HG03103 (cell line): ENCODE measurements at regions not wholly inside any gene's neighbourhood (a gene's known extent, or its start where the extent isn't known, plus 50 kb on each side); places are given as distances from the start of the nearest gene placed in this dataset.
"Not testable (repeated sequence)": the region's sequence is repeated elsewhere in the genome, so short reads cannot be mapped to it uniquely, and the experiment has no call there.

Source experiments
- ATAC-seq: cut with Tn5 transposase; IDR thresholded peaks from one replicate; pipeline ENCODE4 v1.9.1; 2021; ENCODE audit warnings: low read depth; ENCODE audit not compliant: unreplicated experiment

DNA sequence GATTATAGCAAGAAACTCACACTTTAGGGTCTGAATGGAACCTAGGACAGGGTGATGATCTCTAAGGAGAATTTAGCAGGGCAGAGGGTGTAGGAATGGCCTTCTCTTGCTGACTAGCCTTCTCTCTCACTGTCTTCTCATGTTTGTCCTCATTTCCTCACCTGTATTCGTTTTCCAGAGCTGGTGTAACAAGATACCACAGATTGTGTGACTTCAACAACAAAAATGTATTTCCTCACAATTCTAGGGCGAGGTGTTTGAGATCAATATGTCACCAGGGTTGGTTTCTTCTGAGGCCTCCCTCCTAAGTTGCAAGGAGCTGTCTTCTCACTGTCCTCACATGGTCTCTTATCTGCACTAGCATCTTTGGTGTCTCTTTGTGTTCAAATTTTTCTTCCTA is 177.9 kb upstream of the C1orf87 start:
- ATAC-seq: no peak

DNA sequence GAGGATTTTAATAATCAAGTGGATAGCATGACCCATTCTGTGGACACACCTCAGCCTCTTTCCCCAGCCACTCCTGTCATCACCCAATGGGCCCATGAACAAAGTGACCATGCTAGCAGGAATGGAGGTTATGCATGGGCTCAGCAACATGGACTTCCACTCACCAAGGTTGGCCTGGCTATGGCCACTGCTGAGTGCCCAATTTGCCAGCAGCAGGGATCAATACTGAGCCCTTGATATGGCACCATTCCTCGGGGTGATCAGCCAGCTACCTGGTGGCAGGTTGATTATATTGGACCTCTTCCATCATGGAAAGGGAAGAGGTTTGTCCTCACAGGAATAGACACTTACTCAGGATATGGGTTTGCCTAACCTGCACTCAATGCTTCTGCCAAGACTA is 173.9 kb upstream of the C1orf87 start:
- not testable (repeated sequence) for ATAC-seq

DNA sequence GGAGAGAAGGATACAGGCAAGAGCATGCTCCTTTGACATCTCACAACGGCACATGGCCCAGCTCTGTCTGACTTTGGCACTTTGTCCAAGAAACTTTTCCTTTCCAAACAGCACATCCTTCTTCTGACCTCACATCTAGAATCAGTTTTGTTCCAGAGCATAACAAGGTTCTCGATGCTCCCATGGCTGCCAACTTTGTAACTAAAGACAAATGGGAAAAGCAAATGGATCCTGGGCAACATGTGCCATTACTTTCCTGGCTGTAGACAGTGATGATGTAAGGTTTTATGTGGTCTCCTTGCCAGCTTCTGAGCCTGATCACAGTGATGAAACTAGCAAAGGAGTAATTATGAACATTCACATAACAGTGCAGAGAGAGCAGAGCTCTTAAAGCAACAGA is 171.8 kb upstream of the C1orf87 start:
- no peak for ATAC-seq

DNA sequence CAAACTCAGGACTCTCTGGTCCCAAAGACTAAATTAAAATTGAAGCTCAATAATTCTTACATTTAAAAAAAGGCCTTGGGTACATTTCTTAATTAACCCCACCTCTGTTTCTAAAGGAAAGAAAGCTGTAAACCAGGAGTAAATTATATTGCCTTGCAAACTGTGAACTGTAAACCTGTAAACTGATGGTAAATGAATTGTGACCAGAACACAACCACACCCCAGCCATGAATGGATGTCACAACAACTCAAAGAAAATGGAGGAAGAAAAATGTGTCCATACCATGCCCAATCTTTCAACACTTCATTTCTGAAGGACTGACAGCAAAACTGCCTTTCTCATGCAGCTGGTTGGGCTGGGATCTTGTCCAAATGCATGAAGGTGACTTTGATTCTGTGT is 171.3 kb upstream of the C1orf87 start:
- ATAC-seq: no peak

DNA sequence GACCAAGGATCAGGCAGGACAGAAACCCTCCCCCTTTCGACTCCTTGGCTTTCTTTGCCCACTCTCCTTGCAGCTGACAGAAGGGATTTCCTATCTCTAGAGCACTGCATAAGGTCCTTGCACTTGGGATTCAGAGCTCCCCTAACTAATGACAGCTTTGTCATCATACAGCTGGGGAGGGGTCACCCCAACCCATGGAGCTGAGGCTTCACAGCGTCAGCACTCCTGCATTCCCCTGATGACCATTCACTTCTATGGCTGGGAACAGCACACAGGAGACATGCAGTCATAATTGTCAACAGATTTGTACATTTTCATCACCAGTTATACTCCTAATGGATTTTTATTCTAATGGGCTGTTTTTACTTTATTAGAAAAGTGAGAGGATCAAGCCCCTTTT is 161.7 kb upstream of the C1orf87 start:
- no peak for ATAC-seq

DNA sequence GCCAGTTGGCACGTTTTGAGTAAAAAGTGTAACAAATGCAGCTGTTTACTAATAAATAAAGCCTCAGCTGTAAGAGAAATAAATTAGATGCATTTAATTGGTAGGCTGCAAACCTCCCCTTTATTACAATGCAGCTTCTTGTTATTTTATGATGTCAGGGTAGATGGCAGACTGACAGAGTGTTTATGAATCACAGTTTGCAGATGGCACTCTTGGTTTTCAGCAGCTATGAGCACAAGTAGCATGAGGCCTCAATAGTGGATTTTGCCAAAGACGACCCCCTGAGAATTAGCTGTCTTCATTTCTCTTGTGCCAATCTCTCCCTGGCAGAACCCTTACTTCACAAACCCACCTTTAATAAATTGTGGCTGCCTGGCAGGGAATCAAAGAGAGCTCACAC is 161.2 kb upstream of the C1orf87 start:
- ATAC-seq: no peak

DNA sequence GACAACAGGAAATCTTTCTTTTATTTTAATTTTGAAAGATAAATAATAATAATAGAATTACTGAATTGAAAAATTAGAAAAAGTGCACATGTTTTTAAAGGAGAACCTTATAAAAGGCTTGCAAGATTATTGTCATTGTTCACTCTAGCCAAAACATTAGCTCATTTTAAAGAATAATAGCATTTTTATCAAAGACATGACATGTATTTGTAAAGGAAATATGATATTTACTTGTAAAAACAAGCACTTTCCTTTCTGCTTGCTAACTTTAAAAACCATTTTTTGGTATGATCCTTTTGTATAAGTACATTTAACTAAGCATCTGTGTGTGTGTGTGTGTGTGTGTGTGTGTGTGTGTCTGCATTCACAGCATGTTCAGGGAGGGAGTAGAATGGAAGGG is 156.3 kb upstream of the C1orf87 start:
- ATAC-seq: no peak

DNA sequence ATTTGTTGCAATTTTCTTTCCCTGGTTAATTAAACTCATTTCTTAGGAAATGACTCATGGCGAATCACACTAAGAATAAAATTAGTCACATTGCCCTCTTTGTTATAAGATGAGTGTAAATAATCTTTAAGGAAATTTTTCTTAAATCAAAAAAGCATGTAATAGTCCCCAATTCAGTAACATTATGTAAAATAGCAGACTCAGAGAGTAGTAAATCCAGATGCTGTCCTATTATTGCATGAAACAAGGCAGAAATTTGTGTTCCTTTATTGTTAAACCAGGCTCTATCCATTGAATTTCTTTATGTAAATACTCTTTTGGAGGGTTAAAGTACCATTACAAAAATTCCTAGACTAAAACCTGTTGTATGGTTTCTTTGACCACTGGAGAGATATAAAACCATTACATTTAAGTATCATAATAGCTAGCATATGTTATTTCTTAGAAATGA is 154.5 kb upstream of the C1orf87 start:
- ATAC-seq: no peak

DNA sequence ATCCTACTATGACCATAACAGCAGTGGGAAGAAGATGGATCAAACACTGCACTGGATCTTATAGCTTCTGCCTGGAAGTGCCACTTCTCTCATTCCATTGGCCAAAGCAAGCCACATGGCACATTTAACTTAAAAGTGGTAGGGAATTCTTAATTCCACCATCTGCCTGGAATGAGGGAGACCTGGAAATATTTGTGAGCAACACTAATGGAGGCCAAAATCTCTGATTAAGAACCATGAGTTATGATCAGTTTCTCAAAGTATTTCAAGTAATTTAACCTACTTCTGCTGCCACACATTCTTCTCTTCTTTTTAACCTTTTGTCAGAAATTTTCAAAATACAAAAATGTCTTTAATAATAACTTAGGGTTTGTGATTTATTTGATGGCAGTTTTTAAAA is 154.0 kb upstream of the C1orf87 start:
- no peak for ATAC-seq

DNA sequence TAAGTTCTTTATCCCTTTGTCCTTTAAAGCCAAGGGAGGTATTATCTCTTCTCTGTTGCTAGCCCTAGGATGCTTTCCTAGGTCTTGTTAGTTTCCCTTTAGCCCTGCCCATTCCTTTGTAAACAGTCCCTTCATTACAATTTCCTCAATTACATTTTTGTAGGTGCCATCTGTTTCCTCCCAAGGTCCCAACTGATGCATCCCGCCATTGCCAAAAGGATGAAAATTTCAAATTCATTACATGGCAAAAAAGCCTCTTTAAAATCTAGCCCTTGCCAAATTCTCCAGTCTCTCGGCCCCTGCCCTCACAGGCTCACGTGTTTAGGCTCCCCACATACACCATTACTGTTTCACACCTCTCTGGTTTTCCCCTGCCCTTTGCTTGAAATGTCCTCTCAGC is 151.9 kb upstream of the C1orf87 start:
- no peak for ATAC-seq

DNA sequence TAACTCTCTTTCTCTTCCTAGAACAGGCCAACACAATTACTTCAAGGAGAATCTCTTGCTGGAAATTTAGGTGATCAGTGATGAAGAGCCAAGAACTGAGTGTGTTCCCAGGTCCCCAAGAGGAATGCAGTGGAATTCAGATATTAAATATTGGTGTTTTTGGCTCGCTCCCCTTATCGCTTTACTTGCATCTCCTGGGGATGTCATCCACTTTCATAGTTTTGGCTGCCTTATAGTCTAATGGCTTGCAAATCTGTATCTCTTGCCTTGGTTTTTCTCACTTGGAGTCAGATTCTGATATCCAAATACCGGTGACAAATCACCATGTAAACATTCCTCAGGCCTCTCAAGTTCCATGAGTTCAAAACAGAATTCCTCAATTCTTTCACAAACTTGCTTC is 151.0 kb upstream of the C1orf87 start:
- no peak for ATAC-seq

DNA sequence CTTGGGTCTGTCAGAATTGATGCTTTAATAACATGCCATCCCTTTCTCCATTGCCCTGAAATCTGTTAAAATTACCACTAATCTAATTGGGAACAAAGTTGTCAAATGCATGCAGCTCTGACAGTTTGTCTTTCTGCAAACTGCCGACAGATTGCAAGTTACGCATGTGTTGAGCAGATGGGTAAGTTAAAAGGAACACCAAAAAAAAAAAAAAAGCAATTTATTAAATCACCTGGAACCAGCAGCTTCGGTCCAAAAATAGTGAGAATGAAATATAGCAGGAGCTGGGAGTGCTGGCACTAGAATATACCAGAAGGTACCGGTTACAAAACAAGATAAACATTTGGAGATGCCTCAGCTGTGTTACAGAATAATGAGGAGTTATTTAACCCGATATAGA is 149.6 kb upstream of the C1orf87 start:
- ATAC-seq: no peak

DNA sequence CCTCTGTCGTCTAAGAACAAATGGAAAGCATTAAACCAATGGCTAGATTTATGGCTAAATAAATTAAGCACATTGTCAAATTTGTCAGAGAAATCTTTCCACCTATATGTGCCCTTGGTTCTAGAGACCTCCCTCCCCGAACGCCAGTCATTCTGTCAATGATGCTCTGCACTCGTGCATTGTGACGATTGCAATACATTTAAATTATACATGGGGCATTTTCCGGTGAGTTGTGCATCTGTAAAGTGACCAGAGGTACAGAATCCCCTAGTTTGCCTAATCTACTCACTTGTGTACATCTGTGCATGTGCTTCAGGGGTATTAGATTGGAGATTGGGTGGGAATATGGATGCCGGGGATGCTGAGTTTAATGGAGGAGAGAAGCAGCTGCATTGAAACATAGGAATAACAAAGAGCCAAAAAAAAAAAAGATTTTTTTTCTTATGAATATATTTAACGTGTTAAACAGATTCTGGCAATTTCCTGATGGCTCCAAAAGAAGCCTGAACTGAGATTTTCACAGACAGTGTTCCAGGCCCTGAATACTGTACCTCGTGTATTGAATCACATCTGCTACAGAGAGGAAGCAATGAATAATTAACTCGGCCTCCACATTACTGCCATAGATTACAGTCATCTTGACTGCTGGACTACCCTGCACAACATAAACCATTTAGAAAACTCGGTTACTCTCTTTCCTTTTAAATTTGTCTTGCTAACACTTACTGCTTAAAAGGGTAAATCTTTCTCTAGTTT is 149.0 kb upstream of the C1orf87 start:
- ATAC-seq: no peak

DNA sequence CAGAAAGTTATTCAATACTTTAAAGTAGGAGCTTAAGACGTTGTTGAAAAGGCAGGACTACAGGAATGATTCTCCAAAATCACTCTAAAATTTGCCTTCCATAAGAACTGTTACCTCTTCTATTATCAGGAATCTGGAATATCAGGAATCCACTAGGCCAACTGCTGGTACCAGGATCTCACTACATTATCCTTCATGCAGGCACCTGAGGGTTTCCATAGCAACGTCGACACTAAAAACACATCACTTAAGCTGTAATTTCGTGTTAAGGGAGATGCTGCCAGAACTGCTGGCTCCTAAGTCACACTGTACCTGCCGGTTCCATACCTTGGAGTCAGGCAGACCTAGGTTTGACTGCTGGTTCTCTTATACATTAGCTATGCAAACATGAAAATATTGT is 139.7 kb upstream of the C1orf87 start:
- ATAC-seq: no peak

DNA sequence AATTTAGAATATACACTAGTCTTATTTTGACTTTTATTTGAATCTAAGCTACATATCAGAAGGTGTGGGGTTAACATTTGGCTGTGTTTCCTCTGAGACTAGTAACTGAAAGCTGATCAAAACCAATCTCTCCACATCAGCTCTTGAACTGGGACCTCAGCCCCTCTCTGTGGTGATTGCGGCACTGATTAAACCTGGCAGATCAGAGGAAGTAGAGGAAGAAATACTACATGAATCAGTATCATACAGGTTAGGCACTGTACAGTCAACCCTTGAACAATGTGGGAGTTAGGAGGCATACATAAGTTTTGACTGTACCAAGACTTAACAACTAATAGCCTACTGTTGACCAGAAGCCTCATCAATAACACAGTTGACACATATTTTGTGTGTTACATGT is 122.5 kb upstream of the C1orf87 start:
- no peak for ATAC-seq

DNA sequence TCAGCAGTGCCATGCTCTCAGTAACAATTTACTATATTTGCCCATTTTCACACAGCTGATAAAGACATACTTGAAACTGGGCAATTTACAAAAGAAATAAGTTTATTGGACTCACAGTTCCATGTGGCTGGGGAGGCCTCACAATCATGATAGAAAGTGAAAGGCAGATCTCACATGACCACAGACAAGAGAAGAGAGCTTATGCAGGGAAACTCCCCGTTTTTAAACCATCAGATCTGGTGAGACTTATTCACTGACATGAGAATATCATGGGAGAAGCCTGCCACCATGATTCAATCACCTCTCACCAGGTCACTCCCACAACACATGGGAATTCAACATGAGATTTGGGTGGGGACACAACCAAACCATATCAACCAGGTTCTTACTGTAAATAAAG is 112.1 kb upstream of the C1orf87 start:
- ATAC-seq: no peak

DNA sequence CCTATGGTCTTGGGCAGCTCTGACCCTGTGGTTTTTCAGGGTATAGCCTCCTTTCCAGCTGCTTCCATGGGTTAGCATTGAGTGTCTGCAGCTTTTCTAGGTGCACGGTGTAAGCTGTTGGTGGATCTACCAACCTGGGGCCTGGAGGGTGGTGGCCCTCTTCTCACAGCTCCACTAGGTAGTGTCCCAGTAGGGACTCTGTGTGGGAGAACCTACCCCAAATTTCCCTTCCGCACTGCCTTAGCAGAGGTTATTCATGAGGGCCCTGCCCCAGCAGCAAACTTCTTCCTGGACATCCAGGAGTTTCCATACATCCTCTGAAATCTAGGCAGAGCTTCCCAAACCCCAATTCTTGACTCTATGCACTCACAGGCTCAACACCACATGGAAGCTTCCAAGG is 111.0 kb upstream of the C1orf87 start:
- ATAC-seq: no peak

DNA sequence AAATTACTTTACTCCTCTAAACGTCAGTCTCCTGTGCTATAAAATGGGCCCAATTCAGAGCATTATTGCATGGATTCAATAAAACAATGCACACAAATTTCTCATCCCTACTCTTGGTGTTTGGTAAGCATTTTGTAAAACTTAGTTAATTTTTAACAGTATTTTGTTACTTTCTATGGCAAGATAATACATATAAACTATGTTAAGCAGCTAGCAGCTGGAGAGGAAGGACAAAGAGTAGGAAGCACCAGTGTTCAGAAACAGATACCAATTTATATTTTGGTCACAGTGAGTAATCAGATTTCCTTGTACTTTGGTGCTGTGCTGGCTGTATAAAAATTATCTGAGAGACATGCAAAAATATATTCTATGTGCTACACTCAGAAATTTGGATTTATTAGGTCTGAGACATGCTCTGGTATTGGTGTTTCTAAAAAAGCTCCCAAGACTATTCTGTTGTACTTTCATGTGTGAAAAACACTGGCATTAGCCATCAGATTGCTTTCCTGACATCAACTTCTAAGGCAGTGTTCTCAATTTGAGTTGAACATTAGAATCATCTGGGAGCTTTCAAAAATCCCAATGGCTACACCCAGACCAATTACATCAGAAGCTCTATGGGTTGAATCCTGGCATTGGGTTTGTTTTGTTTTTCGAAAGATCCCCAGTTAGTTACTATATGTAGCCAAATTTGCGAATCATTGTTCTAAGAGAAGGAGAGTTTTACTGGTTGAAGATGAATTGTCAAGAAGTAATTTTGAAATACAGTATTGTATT is 100.3 kb upstream of the C1orf87 start:
- no peak for ATAC-seq

DNA sequence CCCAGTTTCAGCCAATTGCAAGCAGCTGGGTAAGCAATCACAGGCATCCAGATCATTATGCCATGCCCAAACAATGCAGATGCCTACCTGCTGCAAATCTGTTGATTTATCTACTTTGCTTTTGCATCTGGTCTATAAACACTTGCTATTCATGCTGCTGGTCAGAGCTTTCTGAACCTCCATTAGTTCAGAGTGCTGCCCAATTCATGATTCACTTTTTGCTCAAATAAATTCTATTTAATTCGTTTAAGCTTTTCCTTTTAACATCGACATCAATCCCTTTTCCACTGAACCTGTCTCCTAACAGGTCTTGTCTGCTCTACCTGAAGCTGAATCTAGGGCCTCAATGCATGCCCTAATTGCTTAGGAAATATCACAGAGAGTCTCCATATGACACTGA is 99.4 kb upstream of the C1orf87 start:
- no peak for ATAC-seq

DNA sequence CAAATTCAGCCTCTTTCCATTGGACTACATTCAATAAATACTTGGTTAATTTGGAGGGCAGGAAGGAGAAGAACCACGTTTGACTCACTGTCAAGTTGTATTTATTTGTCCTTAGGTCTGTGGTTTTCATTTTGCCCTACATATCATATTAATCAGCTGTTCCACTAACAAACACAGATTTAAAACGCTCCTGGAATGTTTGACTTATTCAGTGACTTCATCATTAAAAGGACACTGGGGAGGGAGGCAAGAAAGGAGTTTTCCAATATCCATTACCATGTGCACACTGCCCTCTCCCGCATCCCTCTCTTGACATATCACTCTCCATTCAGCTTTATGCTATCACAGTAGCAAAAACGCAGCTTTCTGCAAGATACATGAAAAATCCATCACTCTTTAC is 98.2 kb upstream of the C1orf87 start:
- no peak for ATAC-seq

DNA sequence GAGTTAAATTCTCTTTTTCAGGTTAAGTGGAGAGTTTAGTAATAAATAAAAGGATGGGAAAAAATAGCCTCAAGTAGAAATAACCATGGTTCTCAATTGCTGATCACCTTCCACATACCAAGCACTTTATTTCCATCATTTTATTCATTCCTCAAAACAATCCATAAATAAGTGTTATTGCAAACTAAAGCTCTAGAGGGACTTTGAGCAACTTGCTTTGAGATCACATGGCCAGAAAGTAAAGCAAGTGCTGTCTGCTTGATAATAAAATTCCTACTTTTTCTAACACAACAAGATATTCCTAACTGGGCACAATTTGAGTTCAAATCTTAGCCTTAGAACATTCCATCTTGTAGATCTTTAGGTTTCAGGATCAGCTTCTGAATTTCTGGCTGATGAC is 97.1 kb upstream of the C1orf87 start:
- no peak for ATAC-seq

DNA sequence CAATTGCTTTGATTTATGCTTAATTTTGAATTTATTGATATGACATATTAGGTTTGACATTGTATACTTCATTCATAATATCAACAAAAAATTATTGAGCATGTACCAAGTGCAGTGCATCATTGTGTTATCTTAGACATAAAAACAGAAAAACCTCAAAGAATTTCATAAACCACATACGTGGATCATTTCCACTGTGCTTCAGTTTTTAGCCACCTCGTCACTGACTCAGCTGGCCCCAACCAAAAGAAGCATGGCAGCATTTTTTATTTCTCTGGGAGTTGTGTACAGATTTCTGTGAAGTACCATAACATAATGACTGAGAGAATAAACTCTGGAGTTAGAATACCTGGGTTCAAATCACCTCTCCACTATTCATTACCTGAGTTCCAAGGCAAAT is 95.6 kb upstream of the C1orf87 start:
- no peak for ATAC-seq
